Mucosa of descending colon (tissue), 3 donors: ENCODE measurements at regions not wholly inside any gene's neighbourhood (a gene's known extent, or its start where the extent isn't known, plus 50 kb on each side); places are given as distances from the start of the nearest gene placed in this dataset.

Experiments used
- ATAC-seq: fragments of 200-7000 bp; cut with Tn5 transposase; one replicate; pipeline ENCODE4 v1.9.1; 2020; ENCODE audit warnings: mild to moderate bottlenecking, moderate library complexity
- DNase-seq, 3 donors: peaks; one replicate each; pipeline ENCODE4 v3.0.0-alpha.2; 2020
- H3K36me3 ChIP-seq: fragments of 200-600 bp; one replicate; pipeline ENCODE4 v1.8.0; 2021; ENCODE audit warnings: low read depth, mild to moderate bottlenecking
- H3K4me1 ChIP-seq: fragments of 200-600 bp; one replicate; pipeline ENCODE4 v1.8.0; 2021; ENCODE audit warnings: low read depth, mild to moderate bottlenecking
- H3K4me3 ChIP-seq: fragments of 200-600 bp; one replicate; pipeline ENCODE4 v1.8.0; 2021; ENCODE audit warnings: mild to moderate bottlenecking
- H3K9me3 ChIP-seq: fragments of 200-600 bp; one replicate; pipeline ENCODE4 v1.8.0; 2021; ENCODE audit warnings: mild to moderate bottlenecking
- intact Hi-C, 2 donors: fragments of 100-400 bp; cut with DNase I in 1 of 2; cut with micrococcal nuclease in 1 of 2; formaldehyde crosslinking; loops; one replicate each; pipeline versions ENCODE4 v1.11.0 to v1.11.1; 2022; cut with DNase I, micrococcal nuclease
- TF ChIP-seq, protein P1 (sequence below): fragments of 200-600 bp; IDR thresholded peaks from one replicate; pipeline ENCODE4 v1.8.0; 2022; ENCODE audit warnings: antibody characterized with exemption, mild to moderate bottlenecking
- donor health status: DM: no; HTN: no; CAD: no; lungs with moderate emphysema.
- donor health status: DM: no; HTN: no; CAD: no.
- donor health status: DM: no; HTN: yes; CAD: no.

DNA sequence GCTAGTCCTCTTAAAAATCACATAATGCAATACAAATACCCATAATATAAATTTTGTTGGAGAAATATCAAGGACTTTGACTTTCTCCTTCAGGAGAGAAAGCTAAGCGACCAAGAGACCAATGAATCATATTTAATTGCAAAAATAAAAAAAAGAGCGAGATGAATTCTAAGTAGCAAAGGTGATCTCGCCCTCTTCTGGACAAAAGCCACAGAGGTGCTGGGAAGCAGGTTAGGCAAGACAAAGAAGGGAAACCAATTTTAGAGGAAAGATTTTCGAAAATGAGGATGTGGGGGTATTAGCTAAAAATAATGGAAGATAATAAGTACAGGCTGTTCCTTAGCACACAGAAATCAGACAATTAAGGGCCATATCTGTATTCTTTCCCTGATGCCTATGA, 111.4 kb upstream of the PLAAT1 start:
- H3K4me1 ChIP-seq, result no peaks in the 10 kb centered on the region
- H3K4me3 ChIP-seq, result no peak overlapping the region
- ATAC-seq (no peak), DNase-seq (no peak)
- H3K9me3 ChIP-seq, result no peaks in the 10 kb centered on the region
- TF ChIP-seq, protein P1, sequence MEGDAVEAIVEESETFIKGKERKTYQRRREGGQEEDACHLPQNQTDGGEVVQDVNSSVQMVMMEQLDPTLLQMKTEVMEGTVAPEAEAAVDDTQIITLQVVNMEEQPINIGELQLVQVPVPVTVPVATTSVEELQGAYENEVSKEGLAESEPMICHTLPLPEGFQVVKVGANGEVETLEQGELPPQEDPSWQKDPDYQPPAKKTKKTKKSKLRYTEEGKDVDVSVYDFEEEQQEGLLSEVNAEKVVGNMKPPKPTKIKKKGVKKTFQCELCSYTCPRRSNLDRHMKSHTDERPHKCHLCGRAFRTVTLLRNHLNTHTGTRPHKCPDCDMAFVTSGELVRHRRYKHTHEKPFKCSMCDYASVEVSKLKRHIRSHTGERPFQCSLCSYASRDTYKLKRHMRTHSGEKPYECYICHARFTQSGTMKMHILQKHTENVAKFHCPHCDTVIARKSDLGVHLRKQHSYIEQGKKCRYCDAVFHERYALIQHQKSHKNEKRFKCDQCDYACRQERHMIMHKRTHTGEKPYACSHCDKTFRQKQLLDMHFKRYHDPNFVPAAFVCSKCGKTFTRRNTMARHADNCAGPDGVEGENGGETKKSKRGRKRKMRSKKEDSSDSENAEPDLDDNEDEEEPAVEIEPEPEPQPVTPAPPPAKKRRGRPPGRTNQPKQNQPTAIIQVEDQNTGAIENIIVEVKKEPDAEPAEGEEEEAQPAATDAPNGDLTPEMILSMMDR, result no peak
- intact Hi-C loops, result no loop called here
- H3K36me3 ChIP-seq, result no peaks in the 10 kb centered on the region

DNA sequence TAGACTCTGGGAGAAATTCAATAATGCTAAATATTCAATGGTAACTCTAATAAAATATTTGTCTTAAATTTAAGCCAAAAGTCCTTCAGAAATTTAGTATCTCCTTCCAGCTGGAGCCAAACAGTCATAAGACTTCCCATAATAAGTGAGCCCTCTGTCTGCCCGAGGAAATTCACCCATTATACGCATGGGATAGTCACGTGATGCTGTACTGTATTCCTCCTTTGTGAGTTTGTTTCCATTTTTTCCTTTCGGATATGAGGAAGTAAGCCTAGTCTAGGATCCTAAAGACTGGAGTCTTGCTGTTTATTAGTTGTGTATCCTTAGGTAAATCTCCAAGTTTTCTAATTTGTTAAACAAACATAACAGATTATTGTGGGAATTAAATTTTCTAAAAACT, 110.4 kb upstream of the PLAAT1 start:
- no peaks in the 10 kb centered on the region for H3K9me3 ChIP-seq
- no peak for DNase-seq
- H3K4me3 ChIP-seq, result no peak overlapping the region
- TF ChIP-seq, protein P1, result no peak
- no peak for ATAC-seq
- H3K36me3 ChIP-seq, result no peaks in the 10 kb centered on the region
- H3K4me1 ChIP-seq, result no peaks in the 10 kb centered on the region
- intact Hi-C loops, result no loop called here

DNA sequence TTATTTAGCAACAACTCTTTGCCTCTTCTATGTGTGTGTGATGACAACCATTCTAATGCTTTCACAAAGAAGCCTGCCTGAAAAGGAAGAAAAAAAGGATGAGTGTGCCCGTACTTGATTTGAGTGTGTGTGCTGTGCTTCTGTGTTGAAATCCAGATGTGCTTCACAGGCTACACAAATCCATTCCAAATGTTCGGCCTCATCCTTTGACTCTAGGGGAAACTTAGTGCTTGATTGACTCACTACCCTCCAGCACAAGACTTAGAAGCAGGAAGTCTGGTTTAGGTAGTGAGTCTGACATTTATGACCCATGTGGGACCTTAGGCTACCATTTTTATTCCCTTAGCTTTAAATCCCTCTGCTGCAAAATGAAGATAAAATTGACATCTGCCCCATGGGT, 108.8 kb upstream of the PLAAT1 start:
- ATAC-seq, result no peak

DNA sequence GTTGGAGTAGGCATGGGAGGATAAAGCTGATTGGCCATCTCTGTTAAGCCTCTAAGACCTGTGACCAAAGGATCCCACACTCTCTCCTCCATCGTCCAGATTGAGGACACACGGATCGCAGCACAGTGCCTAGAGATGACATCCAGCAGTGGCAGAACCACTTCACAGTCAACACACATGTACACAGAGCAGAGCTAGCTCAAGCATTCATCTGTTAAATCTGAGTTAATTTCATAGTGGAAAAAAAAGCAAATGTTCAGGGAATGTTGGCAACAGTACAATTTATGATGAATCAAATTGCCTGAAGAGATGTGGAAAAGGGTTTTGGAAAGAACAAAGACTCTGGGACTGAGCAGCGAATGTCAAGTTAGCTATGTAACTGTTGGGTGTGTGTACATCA, 108.1 kb upstream of the PLAAT1 start:
- no peak overlapping the region for H3K4me3 ChIP-seq
- ATAC-seq, result no peak
- H3K36me3 ChIP-seq, result no peaks in the 10 kb centered on the region
- H3K9me3 ChIP-seq, result no peaks in the 10 kb centered on the region
- no peak for DNase-seq
- TF ChIP-seq, protein P1, result no peak
- intact Hi-C loops, result no loop called here
- H3K4me1 ChIP-seq, result no peaks in the 10 kb centered on the region

More for the DNA sequence above, 108.8 kb upstream of the PLAAT1 start:
- no peaks in the 10 kb centered on the region for H3K36me3 ChIP-seq
- intact Hi-C loops, result no loop called here
- no peak overlapping the region for H3K4me3 ChIP-seq
- H3K4me1 ChIP-seq, result no peaks in the 10 kb centered on the region
- TF ChIP-seq, protein P1, result no peak
- H3K9me3 ChIP-seq, result no peaks in the 10 kb centered on the region
- no peak for DNase-seq

DNA sequence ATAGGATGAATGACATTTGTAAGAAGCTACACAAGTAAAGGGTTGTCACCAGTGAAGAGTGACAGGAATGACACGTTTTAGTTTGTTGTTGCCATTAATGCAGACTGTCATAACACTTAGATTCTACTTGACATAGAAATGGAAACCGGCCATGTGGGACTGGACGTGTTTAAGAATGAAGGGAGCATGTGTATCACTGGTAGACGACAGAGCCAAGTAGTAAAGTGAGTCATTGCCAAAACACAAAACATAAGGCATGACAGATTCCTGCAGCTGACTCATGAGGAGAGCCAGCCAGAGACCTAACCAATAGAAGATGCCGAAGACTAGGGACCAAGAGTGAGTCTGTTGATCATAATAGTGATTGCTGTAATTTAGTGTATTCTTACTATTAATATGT, 106.2 kb upstream of the PLAAT1 start:
- DNase-seq, result peak in 1 of 3 donors; percentile 3
- Histone ChIP-seq H3K36me3 (no peaks in the 10 kb centered on the region), H3K9me3 (no peaks in the 10 kb centered on the region), H3K4me3 (no peak overlapping the region), H3K4me1 (no peaks in the 10 kb centered on the region)
- intact Hi-C loops, result no loop called here
- TF ChIP-seq, protein P1, result no peak
- no peak for ATAC-seq

DNA sequence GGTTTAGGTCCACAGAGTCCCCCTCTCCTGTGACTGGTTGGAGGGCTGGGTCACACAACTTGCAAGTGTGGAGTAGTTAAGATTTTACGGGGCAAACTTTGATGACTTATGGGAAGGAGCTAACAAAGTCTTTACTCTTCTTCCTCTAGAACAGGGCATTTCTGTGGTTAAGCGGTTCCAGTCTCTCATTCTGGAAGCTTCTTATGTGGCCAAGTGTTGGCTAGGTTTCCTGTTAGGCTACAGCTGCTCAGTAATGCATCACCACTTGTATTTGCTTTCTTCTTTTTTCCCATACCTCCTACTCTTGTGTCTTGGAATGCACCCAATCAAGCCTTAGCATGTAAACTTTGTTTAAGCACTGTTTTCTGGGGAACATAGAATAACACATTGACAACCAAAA, 100.6 kb upstream of the PLAAT1 start:
- H3K36me3 ChIP-seq, result no peaks in the 10 kb centered on the region
- no peaks in the 10 kb centered on the region for H3K9me3 ChIP-seq
- no peak overlapping the region for H3K4me3 ChIP-seq
- no peak for ATAC-seq
- DNase-seq, result no peak
- TF ChIP-seq, protein P1, result no peak
- intact Hi-C loops, result no loop called here
- no peaks in the 10 kb centered on the region for H3K4me1 ChIP-seq
